Ishikawa (cell line): ENCODE measurements at regions not wholly inside any gene's neighbourhood (a gene's known extent, or its start where the extent isn't known, plus 50 kb on each side); places are given as distances from the start of the nearest gene placed in this dataset.

Experiments
- CEBPB ChIP-seq: IDR thresholded peaks from 2 replicates; pipeline ENCODE4 v1.6.1; 2012
- CREB1 ChIP-seq: IDR thresholded peaks from 2 replicates; pipeline ENCODE4 v1.6.1; 2012; ENCODE audit warnings: low read depth
- EGR1 ChIP-seq: IDR thresholded peaks from 2 replicates; pipeline ENCODE4 v1.6.1; 2012
- EP300 ChIP-seq: IDR thresholded peaks from 2 replicates; pipeline ENCODE4 v1.6.1; 2012; ENCODE audit warnings: borderline replicate concordance
- FOXM1 ChIP-seq: IDR thresholded peaks from 2 replicates; pipeline ENCODE4 v1.6.1; 2012; ENCODE audit warnings: low read depth, borderline replicate concordance
- NFIC ChIP-seq: IDR thresholded peaks from 2 replicates; pipeline ENCODE4 v1.6.1; 2012
- RAD21 ChIP-seq: IDR thresholded peaks from 2 replicates; pipeline ENCODE4 v1.6.1; 2012; ENCODE audit warnings: low read depth
- TAF1 ChIP-seq: IDR thresholded peaks from 2 replicates; pipeline ENCODE4 v1.6.1; 2012; ENCODE audit warnings: low read depth, mild to moderate bottlenecking
- TCF12 ChIP-seq: IDR thresholded peaks from 2 replicates; pipeline ENCODE4 v1.6.1; 2012; ENCODE audit warnings: low read depth
- TEAD4 ChIP-seq: IDR thresholded peaks from 2 replicates; pipeline ENCODE4 v1.6.1; 2012
- YY1 ChIP-seq: IDR thresholded peaks from 2 replicates; pipeline ENCODE4 v1.6.1; 2012; ENCODE audit warnings: low read depth
- ZBTB7A ChIP-seq: IDR thresholded peaks from 2 replicates; pipeline ENCODE4 v1.6.1; 2012; ENCODE audit warnings: low read depth
- TF ChIP-seq, protein P1 (sequence below): IDR thresholded peaks from 2 replicates; pipeline ENCODE4 v1.6.1; 2012
- TF ChIP-seq, protein P2 (sequence below): IDR thresholded peaks from 2 replicates; pipeline ENCODE4 v1.6.1; 2012
- TF ChIP-seq, protein P3 (sequence below): IDR thresholded peaks from 2 replicates; pipeline ENCODE4 v1.6.1; 2012; ENCODE audit warnings: low read depth, mild to moderate bottlenecking

DNA sequence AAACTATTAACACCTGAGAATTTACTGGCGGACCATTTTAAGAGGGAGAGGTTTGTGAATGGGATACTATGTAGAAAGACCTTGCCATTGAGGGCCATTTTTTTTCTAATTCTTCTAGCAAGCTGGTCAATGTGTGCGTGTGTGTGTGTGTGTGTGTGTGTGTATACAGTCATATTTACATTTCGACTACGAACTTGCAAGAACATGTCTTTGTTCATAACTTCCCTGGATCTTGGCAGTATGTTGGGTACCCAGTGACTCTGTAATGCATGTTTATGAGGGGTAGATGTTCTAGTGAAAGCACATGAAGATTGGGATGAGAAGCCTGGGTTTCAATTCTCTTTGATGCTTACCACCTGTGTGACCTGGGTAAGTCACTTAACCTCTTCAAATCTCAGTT is 133.6 kb downstream of the UBE2E3 start:
- TF ChIP-seq, protein P1, sequence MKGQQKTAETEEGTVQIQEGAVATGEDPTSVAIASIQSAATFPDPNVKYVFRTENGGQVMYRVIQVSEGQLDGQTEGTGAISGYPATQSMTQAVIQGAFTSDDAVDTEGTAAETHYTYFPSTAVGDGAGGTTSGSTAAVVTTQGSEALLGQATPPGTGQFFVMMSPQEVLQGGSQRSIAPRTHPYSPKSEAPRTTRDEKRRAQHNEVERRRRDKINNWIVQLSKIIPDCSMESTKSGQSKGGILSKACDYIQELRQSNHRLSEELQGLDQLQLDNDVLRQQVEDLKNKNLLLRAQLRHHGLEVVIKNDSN, result no peak
- TF ChIP-seq, protein P2, sequence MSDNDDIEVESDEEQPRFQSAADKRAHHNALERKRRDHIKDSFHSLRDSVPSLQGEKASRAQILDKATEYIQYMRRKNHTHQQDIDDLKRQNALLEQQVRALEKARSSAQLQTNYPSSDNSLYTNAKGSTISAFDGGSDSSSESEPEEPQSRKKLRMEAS, result no peak
- no peak for TF ChIP-seq RAD21
- TF ChIP-seq EGR1, result no peak
- TF ChIP-seq ZBTB7A, result no peak
- TF ChIP-seq EP300, result no peak
- TF ChIP-seq TCF12, result no peak
- TF ChIP-seq, protein P3, sequence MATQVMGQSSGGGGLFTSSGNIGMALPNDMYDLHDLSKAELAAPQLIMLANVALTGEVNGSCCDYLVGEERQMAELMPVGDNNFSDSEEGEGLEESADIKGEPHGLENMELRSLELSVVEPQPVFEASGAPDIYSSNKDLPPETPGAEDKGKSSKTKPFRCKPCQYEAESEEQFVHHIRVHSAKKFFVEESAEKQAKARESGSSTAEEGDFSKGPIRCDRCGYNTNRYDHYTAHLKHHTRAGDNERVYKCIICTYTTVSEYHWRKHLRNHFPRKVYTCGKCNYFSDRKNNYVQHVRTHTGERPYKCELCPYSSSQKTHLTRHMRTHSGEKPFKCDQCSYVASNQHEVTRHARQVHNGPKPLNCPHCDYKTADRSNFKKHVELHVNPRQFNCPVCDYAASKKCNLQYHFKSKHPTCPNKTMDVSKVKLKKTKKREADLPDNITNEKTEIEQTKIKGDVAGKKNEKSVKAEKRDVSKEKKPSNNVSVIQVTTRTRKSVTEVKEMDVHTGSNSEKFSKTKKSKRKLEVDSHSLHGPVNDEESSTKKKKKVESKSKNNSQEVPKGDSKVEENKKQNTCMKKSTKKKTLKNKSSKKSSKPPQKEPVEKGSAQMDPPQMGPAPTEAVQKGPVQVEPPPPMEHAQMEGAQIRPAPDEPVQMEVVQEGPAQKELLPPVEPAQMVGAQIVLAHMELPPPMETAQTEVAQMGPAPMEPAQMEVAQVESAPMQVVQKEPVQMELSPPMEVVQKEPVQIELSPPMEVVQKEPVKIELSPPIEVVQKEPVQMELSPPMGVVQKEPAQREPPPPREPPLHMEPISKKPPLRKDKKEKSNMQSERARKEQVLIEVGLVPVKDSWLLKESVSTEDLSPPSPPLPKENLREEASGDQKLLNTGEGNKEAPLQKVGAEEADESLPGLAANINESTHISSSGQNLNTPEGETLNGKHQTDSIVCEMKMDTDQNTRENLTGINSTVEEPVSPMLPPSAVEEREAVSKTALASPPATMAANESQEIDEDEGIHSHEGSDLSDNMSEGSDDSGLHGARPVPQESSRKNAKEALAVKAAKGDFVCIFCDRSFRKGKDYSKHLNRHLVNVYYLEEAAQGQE, result no peak
- TF ChIP-seq CREB1, result no peak
- no peak for TF ChIP-seq NFIC
- no peak for TF ChIP-seq YY1
- no peak for TF ChIP-seq CEBPB
- no peak for TF ChIP-seq TAF1
- no peak for TF ChIP-seq FOXM1
- TF ChIP-seq TEAD4, result no peak

DNA sequence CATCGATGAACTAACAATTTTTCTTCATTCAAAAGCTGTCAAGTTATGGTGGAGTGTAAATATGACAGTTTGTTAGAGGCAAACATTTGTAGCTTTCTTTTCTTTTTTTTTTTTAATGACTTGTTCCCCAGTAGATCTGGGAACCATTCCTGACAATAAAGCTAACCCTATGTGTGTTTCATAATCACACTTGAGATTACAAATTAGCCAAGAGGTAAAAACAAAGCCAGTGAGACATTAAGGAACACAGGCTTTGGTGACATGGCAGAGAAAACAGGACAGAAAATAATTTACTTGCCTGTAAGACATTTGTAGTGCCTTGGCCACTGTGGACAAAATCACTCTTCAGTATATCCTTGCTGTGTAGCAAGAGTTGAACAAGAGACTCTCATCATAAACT is 135.9 kb downstream of the UBE2E3 start:
- TF ChIP-seq TAF1 (no peak), CEBPB (no peak), EGR1 (no peak), RAD21 (no peak), TEAD4 (no peak), TCF12 (no peak), EP300 (no peak), ZBTB7A (no peak), CREB1 (no peak), NFIC (no peak), FOXM1 (no peak), YY1 (no peak)
- TF ChIP-seq, protein P1, result no peak
- TF ChIP-seq, protein P3, result no peak
- TF ChIP-seq, protein P2, result no peak

DNA sequence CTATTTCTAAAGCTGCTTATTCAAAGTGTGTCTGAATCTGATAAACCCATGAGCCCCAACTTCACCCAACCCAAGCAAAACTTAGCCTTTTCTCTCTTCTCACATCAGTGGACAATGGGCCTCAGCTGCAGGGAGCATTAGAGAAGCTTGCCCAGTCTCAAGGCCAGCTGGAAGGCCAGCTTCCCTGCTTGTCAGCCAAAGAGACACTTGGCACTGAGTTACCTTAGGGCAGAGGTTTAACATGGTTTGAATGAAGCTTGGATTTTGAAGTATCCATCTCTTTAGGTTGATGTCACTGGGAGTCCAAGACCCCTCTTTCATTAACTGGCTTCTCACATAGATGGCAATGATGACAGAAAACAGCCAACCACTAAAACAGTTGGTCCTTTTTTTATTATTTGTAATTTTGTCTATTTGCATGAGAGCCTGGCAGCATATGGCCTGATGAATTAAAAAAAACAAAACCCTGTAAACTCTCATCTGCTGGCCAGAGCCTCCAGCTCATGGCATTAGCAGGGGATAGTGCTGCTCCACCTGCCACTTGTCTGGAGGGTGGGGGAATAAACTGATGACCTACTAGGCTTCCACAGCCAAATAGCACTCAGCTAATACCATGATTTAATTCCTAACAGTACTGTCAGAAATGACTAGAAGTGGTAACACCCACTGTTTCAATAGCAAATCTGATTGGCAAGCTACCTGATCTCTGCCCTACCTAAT is 137.0 kb downstream of the UBE2E3 start:
- TF ChIP-seq FOXM1, result no peak
- TF ChIP-seq, protein P1, result no peak

DNA sequence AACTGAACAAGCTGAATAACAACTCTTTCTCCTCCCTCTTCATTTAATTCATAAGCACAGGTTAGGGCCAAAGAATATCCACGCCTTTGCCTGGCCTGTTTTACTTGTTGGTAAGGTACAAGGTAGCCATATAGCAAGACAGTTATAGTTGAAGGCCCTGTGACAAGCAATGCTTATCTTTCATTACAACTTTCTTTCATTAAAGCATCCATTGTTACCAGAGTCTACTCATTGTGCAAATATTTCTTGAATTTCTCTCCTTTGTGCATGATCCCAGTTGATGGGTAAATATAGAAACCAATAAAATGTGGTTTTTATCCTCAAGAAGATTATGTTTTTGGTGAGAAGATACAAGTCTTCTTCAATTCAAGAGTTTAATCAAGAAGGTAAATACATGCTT is 140.2 kb downstream of the UBE2E3 start:
- TF ChIP-seq TAF1 (no peak), CEBPB (no peak), TEAD4 (no peak), EGR1 (no peak), CREB1 (no peak), YY1 (no peak), ZBTB7A (no peak), TCF12 (no peak), NFIC (no peak), RAD21 (no peak), FOXM1 (no peak), EP300 (no peak)
- TF ChIP-seq, protein P3, result no peak
- TF ChIP-seq, protein P2, result no peak
- TF ChIP-seq, protein P1, result no peak
